ENCODE measurements at regions not wholly inside any gene's neighbourhood (a gene's known extent, or its start where the extent isn't known, plus 50 kb on each side); places are given as distances from the start of the nearest gene placed in this dataset.
A peak's percentile ranks its signal among the peaks of the same experiment; 100 is the strongest.
"Not testable (repeated sequence)": the region's sequence is repeated elsewhere in the genome, so short reads cannot be mapped to it uniquely, and the experiment has no call there.

DNA sequence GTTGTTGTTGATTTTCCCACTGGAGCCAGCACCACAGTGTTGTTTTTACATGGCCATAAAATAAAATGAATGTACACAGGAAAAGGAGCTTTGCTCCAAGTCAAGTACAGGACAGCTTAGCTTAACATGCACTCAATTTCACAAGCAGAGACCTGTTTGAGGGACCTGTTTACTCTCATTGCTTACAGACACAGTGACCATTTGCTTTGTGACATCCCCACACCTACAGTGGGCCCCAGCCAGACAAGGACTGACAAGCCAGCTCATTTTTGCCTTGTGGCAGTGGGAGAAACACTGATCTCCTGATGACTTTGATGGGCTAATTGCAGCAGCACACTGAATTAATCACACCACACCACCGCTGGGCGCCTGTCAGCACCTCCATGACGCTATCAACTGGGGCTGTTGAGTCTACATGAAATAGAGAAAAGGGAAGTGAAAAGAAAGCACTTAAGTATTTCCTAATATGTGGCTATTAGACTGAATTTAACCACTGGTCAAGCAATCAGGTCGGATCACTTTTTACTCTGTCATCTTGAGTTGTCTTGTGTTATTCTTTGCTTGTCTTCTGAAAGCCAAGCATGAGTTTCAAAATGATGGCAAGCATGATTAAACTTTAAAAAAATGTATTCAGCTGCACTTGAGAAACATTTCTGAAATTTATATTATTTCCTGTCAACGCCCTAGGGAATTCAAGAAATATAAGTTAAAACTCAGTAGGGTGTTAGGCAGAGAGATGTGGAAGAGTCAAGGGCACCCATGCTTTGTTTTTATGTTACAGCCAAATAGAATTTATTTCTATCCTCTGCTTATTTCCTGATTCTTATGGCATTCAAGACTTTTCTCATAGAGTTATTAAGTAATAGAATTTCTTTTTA, 557.7 kb downstream of the RAB28 start:
- no peak for DNase-seq

DNA sequence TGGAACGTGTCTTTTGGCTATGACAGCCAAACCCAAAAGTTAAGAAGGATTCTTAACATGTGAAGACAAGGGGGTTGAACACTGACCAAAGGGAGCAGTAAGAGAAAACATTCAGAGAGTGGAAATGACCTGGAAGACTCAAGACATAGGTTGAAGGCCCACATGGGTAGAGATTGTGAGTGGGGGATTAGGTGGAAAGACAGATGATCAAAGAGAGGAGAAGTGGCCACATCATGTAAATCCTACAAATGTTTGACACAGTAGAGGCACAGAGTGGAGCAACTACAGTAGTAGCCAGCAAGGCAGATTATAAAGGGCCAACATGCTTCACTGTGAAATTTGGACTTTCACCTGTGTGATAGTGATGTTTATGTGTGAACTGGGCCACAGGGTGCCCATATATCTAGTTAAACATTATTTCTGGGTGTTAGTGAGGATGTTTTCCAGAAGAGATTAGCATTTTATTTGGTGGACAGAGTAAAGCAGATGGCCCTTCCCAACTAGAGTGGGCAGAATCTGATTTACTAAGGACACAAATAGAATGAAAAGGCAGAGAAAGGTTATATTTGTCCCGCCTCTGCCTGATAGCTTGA, 559.3 kb downstream of the RAB28 start:
- DNase-seq: no peak

DNA sequence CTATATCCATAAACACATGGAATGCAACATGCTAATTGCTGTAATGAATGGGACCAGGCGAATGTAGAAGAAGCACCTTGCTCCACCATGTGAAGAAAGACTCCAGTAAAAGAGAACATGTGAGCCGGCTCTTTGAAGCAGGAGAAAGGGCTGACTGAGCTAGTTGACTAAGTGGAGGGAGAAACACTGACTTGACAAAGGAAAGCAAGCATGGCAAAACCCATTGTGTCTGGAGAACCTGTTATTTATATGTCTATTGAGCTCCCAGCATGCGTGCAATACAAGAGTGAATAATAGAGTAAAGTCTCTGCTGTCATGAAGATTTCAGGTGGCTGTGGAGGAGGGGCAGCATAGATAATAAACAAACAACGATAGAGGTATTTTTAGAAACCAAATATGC, 559.9 kb downstream of the RAB28 start:
- DNase-seq: no peak

DNA sequence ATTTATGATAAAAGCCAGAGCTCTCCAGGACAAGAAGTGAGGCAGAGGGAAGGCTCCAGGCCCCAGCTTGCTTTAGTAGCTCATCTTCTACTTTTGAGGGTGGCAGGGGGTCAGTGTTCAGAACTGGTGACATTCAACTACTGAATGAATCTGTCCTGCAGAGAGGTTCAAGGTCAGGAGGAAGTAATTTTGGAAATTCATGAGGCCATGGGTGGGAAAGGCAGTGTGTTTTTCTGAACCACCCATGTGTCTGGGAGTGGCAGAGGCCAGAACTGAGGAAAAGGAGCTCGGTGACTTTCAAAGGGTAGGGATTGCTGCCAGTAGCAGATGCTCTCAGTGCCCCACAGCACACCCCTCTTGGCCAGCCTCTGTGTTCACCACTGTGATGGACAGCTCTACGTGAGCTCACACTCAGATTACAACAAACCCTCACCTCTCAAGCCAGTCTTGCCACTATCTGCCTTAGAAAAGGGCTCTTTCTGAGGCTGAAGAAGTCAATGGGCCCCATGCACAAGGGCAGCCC, 571.2 kb downstream of the RAB28 start:
- DNase-seq: no peak

DNA sequence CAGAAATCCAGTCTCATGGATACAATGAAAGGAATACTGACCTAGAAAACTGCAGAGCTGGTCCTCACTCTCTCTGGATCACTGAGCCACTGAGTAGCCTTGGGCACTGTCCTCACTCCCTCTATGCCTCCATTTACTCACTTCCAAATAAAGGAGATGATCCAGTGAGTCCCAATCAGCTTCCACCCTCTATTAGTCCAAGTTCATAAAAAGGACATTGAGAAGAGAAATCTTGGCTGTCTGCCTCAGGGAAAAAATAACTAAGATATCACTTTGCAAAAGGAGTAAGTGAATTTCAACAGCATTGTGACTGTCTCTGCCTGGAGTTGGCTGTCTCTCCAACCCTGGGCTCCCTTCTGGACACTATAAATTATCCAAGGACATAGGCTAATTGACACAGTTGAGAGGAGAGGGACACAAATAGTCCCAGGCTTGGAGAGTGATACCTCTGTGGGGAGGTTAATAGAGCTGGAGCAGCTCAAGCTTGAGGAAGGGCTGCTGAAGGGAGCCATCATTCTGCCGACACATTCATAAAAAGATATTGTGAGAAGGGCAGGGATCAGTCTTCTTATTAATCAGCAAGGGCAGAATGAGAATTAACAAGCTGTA, 572.3 kb downstream of the RAB28 start:
- no peak for DNase-seq

DNA sequence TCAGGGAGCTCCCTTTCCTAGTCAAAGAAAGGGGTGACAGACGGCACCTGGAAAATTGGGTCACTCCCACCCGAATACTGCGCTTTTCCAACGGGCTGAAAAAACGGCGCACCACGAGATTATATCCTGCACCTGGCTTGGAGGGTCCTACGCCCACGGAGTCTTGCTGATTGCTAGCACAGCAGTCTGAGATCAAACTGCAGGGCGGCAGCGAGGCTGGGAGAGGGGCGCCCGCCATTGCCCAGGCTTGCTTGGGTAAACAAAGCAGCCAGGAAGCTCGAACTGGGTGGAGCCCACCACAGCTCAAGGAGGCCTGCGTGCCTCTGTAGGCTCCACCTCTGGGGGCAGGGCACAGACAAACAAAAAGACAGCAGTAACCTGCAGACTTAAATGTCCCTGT, 580.5 kb downstream of the RAB28 start:
- DNase-seq: not testable (repeated sequence)

DNA sequence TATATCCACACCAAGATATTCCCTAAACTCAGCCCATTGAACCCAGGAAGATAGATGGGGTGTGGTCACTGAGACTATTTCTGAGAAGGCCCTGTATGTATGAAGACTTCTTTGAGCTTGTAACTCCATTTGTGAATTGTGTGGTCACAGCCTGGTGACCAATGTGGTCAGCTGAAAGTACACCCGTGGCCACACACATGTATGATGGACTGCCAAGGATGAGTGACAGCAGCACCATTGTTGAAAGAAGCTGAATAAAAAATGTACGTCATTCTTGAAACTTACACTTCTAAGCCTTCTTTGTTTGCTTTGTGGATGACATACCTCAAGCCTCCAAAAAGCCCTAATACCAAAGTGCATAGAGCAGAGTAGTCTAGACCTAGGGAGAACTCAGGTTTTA, 581.4 kb downstream of the RAB28 start:
- no peak for DNase-seq

DNA sequence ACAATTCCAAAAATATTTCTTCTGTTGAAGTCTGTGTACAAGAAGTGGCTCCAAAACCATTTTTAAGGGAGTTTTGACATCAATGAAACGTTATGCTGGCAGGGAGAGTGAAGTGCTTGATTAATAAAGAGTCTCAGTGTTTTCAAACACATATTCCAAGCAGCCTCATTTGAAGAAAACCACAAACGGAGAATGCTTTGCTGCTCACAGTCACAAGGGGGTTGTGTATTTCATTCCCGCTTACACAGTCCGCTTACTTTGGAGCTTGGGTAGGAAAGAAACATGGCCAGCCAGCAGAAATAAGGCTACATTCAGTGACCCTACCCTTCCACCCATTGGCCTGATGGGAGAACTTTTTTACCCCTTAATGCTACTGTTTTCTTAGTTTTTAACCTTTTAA, 586.2 kb downstream of the RAB28 start:
- no peak for DNase-seq

DNA sequence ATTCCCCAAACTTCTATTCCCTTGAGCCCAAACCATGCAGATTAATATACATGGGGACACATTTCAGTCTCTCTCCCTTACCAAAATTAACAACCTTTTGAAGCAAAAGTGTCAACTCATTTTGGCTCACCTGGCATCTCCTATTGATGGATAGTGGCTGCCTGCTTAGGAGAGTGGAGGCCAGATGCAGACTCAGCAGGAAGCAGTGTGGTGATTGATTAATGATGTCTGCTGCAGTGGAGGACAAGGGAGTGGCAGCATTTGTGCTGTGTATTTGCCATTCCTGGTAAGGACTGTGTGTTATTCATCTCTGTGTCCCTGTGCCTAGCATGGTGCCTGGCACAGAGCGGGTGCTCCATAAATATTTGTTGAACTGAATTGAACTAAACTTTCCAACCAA, 590.1 kb downstream of the RAB28 start:
- no peak for DNase-seq

DNA sequence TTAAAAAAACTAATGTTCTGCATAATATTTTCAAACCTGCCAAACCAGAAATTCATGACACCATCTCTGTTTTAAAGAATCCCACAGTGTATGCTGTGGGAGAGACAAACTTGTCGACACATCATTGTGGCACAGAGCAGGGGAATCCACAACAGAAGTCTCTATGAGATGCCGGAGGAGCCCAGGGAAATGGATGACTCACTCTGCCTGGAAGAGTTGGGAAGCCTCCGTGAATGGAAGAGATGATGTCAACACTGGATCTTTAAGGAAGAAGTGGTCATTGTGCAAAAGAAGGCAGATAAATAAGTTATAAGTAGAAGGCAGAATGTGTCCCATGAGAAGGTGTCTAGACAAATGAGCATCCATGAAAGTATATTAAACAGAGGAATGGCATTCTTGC, 595.1 kb downstream of the RAB28 start:
- no peak for DNase-seq

DNA sequence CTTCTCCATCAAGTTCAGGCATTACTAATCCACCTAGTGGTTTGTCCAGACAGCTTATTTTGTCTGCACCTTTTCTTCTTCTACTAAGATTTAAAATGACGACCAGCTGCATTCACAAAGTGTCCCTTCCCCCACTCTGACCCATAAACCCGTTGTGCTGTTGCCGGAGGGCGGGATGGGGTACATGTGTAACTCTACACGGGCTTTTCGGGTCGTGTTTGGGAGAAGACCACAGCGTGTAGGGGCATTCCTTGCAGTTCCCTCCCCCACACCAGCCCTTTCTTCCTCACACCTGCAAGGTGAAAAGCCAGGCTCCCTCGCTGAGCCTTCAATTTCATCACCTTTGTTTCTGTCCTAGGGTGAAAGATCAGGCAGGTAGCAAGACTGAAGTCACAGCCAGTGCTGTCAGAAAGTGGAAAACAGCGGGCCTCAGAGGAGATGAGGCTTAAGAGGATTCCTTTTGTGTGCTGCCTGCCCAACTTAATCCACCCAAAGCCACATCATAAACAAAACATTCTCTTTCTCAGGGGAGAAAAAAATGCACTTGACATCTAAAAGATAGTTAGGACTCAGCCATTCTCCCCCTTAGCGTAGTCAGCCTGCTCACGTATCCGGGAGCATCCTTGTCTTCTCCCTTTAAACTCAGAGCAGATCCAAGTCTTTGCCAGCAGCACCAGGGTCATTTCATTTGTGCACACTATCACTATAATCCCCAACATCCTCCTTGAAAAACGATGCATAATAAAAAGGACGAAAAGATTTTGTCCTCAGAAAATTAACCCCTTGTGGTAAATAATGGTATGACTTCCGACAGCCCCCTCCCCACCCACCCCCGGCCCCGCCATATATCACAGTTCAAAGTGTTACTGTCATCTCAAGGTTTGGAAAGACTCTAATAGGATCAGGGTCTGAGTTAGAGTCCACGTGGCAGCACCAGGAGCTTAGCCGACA, 599.0 kb downstream of the RAB28 start:
- DNase-seq: no peak

DNA sequence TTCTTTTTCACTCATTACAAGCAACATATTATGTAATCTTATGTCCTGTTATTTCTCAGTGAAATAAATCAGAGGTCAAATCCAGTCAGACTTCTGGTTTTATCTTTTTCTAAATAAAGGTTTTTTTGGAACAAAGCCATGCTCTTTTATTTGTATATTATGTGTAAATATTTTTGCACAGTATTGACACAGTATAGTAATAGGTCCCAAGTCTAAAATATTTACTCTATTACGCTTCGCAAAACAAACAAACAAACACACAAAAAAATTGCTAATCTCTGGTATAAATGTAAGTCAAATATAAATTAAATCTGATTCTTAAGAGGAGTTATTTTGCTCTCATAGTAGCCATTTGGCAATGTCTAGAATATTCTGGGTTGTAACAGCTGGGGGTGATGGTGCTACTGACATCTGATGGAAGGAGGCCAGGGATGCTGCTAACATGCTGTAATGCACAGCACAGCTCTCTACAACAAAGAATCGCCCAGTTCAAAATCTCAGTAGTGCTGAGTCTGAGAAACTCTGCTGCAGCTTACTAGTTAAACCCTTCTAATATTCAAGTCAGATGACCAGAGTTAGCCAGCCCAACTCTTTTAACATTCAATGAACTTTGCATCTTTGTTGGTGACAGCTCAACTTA, 602.1 kb downstream of the RAB28 start:
- DNase-seq: no peak

DNA sequence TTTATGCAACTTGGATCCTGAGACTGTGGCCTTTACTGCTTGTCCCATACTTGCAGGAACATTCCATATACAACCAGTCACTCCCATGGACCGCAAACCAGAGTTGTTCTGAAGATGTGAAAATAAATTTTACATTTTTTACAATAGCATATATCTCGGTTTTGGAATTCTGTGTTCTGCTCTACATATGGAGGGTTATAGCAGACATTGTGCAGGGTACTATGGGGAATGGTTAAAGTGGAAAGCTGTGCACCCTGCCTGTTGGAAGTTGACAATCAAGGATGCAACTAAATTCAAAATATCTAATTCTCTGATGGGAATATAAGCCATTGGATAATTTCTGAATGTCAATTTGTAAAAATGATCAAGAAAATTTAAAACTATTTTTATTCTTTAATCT, 603.3 kb downstream of the RAB28 start:
- no peak for DNase-seq

DNA sequence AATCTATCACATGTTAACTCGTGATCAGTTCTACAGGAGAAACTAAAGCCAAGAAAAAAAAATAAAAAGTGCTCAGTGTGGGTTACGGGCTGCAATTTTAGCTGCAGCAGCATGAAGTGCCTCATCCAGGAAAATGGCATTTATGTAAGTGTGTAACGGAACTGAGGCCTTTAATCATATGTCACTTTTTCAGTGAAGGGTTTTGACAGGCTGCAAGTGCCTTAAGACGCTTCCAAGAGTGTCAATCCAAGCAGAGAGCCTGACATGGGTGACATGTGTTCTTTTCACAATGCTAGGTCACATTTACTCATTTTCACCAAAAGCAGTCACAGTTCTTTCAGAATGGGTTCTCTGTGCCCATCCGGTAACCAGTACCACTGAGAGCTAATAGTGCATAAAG, 604.6 kb downstream of the RAB28 start:
- no peak for DNase-seq

DNA sequence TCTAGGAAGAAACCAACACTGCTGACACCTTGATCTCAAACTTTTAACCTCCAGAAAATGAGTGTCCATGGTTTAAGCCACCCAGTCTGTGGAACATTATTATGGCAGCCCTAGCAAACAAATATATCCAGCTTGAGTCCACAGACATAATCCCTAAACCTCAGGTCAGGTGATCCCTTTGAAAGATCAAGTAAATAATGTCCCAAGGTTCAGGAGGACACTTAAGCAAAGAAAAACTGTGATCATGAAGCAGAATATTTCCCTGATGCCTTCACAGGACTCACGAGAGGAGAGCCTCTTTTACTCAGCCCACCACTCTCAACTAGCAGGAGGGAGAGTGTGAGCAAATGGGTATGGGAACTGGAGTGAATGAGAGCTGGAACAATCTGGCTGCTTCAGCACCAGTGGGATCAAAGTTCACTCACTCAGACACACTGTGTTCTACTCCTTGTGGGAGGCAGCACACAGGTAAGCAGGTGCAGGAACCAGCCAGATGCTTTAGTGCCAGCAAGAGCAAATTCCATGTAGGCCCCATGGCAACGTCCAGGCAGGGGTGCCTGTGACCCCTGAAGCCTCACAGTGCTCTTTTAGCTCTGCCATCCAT, 608.4 kb downstream of the RAB28 start:
- DNase-seq: no peak

DNA sequence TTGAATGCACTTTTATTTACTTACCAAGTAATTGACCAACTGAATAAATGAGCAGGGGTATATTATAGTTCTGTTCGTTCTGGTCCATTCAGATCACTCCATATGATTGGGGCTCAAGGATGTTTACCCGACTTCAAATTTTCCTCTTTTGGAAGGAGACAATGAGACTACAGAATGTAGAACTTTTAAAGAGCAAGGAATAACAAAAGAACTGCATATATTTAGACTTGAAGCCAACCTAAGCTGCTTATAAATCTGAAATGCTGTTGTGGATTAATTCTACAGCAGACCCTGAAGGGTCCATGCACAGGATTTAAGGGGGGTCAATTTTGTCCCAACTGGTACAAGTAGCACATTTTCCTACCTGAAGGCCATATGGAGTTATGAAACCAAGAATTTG, 610.8 kb downstream of the RAB28 start:
- peak in 1 of 2 experiments; percentile 4 for DNase-seq

DNA sequence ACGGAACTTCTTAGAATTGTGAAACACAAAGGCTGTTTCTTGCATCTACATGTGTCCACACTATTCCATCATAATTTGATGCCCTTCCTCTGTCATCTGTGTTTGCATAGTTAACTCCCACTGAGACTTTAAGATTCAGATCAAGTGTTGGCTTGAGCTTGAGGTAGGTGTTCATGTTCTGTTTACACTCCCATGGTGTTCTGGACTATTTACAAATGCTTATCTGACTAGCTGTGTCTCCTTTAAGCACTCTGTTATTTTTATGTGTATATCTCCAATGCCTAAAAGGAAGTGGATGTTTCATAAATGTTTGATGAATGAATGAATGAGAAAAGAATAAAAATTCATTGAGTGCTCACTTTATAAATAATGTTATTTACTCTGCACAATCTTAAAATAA, 622.7 kb downstream of the RAB28 start:
- DNase-seq: no peak

DNA sequence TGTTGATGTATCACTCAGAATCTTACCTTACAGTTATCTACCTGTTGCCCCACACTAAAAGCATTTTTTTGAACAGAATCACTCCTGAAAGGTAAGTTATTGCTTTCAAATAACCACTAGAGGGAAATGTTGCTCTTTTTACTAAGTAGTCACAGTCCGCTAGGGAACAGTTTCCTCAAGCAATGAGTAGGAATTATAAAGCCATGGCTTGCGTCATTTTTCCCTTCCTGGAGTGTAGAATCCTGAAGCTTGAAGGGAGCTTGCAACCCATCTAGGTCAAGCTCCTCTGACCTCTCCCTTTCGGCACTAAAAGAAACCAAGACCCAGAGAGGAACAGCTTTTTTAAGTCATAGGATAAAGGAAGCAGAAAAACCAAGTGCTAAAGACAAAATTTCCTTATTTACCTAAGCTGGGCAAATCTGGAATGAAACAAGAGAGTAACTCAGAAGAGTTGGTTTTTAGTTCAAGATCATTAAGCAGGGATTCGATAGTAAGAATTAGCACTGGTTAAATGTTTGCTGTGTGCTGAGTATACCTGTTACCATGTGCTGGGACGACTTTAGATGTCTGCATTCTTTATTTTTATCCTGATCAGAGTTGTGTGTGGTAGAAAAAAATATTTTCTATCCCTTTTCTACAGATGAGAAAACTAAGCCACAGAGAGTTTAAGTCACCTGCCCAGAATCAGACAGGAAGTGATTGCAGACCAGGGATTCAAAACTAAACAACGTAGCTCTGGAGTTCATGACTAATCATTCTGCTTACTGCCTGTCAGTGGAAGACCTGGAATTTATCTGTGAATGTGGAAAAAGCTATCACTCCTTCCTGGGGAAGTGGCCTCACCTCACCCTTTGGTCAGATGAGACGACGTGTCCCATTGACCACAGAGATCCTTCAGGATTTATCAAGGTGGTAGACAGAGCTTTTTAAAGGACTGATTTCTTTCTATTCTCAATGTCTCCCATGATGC, 631.5 kb downstream of the RAB28 start:
- peak in 1 of 2 experiments; percentile 76 for DNase-seq

DNA sequence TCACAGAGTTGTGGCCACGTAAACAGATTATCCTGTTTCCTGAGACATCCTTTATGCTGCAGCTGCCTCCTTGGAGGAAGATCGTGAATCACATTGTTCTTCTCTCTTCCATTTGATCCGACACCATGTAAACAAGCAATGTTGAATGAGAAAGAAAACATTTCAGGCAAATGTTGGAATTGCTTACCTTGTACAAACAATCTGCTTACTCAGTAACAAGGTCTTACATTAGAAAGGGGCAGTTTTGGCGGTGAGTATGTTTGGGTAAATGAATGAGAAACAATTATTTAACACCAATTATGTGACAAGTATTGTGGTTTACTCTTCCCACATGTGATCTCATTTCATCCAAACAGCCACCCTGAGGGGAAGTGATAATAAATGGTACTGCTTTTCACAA, 637.8 kb downstream of the RAB28 start:
- no peak for DNase-seq

DNA sequence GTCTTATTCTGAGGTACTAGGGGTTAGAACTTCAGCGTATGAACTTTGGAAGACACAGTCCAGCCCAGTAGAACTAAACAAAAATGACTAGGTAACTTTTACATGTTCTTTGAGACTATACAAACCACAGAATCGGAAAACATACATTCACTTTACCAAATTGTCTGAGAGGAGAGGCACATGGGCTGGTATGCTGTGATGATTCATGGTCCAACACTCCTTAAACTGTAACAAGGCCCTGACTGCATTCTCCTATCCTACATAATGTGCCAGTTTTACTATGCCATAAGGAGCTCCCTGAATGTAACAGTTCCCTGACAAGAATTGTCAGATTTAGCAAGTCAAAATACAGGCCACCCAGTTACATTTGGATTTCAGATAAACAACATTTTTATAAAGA, 640.0 kb downstream of the RAB28 start:
- no peak for DNase-seq

DNA sequence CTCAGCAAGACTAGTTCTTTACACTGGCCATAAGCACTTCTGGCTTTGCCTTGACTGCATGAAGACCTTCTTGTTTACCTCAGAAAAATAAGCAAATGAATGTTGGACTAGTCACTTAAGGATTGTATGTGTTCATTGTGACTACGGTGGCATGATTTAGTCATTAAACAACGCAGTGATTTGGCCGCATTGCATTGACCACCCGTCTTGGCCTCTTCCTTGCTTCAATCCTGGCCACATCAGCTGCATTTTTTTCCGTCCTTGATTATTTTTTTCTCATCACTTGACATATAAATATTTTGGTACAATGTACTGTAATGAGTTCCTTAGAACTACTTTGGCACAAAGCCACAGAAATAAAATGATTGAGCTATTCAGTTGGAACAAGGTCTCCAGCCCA, 656.2 kb downstream of the RAB28 start:
- no peak for DNase-seq
